NCI-H524 treated with DMSO at 0.1 percent for 48 hours (cell line): ENCODE measurements at regions not wholly inside any gene's neighbourhood (a gene's known extent, or its start where the extent isn't known, plus 50 kb on each side); places are given as distances from the start of the nearest gene placed in this dataset.

Source experiments
- DNase-seq: peaks from one replicate; lab custom pipeline; 2025; lab: John Stamatoyannopoulos, UW

DNA sequence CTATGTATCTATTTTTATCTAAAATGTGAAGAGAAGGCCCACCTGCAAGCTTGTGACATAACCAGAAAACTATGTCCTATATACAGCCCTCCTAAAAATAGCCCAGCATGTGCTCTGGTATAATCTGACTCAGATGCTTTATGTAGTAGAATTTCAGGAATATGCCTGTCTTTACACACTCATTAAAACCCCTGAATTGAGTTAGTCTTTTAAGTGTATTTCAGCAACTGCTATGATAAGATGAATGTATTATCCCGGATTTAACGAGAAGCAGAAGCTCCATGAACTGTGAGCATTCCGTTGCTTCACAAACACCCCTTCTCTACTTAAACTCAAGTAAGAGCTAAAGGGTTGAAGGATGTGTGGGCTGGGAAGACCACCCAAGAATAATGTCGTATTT lies 89.9 kb upstream of the PRICKLE1 start:
- DNase-seq = no peak

DNA sequence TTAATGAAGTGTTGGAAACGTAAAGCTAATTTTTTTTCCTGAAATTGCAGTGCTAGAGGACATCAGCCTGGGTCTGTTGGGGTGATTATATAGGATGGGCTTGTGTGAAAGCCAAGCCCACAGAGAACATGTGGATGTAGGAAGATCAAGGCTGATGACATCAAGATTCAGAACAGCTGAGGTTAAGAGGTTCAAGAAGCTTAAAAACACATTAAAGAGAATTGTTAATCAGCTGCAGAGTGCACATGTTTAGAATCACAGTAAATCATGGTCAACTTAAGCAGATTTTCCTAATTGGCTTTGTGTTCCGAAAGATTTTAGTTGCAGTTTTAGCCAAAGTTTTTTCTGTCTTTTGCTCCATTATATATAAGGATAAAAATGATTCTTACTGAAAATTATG lies 87.9 kb upstream of the PRICKLE1 start:
- no peak for DNase-seq

GRCh38 chr12:42673535-42673934 lies 84.0 kb upstream of the PRICKLE1 start:
- DNase-seq = no peak

DNA sequence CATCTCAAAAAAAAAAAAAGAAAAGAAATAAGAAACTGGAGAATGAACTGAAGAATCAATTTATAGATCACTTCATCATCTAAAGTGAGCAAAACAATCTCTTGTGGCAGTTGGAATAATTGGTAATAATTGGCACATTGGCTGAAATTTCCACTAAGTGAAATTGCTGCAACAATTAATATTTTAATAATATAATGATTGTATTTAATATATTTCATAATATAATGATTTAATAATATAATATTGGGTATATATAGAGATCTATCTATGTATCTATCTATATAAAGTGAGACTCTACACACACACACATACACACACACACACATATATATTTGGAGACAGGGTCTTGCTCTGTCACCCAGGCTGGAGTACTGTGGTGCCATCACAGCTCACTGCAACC lies 81.2 kb upstream of the PRICKLE1 start:
- no peak for DNase-seq

GRCh38 chr12:42669553-42669952 lies 80.0 kb upstream of the PRICKLE1 start:
- DNase-seq = no peak

- DNase-seq = no peak
Observed at GRCh38 chr12:42666671-42667243, 77.2 kb upstream of the PRICKLE1 start.

- no peak for DNase-seq
Observed at GRCh38 chr12:42663621-42664020, 74.1 kb upstream of the PRICKLE1 start.

DNA sequence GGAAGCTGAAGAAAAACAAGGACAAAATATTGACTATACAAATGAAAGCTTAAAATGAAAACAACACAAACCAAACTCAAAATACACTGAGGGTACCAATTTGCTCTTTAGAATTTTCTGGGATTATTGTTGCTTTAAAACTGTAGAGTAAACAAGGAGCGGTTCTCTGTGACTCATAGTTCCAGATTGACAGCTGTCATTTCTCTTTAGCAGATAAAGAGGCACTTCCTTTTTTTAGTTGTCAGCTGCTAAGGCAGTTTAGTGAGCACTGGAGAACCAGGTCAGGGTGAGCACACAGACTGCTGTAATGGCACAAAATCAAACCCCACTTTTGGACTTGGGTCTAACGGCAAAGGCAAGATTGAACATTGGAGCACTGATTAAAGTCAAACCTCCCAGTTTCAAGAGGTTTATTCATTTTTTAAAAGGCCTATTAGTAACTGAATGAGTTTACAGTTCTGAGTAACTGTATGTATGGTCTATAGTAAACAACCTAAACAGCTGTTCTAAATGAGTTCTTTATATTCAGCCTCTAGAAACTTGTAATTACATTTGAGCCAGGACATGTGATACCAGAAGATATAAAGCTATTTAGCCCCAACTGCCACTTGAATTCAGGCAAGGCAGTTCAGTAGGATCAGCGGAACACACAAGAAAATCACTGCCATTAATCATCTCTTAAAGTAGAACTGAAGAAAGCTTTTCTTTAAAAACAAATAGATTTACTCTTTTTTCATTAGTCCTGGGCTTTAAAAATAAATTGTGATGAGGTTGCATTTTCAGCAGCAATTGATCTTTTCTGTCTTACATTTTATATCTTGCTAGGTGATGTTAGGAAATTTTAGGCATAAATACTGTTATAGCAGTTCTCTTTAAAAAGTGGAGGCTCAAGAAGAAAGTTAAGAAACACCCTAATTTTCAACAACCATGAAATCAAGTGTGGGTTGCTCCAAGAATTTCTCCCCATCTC lies 71.7 kb upstream of the PRICKLE1 start:
- no peak for DNase-seq

DNA sequence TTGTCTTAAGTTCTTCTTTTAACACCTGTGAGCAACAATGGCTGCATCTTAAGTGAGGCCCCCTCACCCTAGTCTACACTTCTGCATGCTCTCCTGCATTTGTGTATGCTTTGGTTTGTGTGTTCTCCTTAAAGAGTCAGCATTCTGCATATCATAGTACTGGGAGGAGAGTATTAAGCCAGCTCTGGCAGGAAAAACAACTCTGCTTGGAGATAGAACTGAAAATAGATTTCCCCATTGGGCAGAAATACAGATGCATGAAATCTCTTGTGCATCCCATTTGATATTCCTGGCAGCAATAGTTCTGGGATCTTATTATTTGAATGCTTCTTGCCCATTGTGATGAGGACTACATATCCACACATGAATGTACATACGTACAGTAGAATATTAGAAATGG lies 70.6 kb upstream of the PRICKLE1 start:
- DNase-seq = no peak

GRCh38 chr12:42652048-42652447 lies 62.5 kb upstream of the PRICKLE1 start:
- DNase-seq = no peak

GRCh38 chr12:42648061-42648460 lies 58.5 kb upstream of the PRICKLE1 start:
- no peak for DNase-seq

GRCh38 chr12:42643881-42644579 lies 54.5 kb upstream of the PRICKLE1 start:
- DNase-seq = peak; percentile 16

DNA sequence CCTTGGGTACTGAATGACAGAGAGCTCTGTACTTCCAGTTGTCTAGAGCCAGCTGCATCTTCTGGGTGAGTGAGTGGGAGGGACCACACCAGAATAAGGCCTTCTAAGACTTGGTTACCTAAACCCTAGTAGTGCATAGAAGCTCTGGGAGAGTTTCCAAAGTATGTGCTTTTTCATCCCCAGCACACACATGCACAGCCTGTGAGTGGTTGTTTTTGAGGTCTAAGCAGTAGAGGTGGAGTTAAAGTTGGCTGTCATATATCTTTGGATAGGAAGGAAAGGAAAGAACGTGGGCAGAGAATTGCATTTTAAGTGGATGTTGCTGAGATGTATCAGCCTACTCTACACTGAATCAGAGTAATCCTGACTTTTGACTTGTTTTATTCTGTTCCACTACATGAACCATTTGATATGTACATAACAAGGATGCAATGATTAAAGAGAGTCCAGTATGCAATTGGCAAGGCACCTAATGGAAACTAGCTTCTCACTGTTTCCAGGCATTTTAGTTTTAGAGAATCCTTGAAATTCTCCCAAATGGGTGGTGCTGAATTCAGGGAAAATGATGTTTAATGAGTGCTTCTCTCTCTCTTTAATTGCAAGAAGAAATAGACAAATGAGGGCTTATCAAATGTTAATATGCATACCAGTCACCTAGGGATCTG lies 51.8 kb upstream of the PRICKLE1 start:
- no peak for DNase-seq

- peak; percentile 28 for DNase-seq
Observed at GRCh38 chr12:42640391-42640790, 50.8 kb upstream of the PRICKLE1 start.

- no peak for DNase-seq
Observed at GRCh38 chr12:42639556-42639955, 50.0 kb upstream of the PRICKLE1 start.
